HT-29 (cell line): ENCODE measurements at regions not wholly inside any gene's neighbourhood (a gene's known extent, or its start where the extent isn't known, plus 50 kb on each side); places are given as distances from the start of the nearest gene placed in this dataset.

ENCODE experiments used
- DNase-seq: peaks from one replicate; pipeline ENCODE4 v3.0.0-alpha.2; 2015; ENCODE audit warnings: low spot score

DNA sequence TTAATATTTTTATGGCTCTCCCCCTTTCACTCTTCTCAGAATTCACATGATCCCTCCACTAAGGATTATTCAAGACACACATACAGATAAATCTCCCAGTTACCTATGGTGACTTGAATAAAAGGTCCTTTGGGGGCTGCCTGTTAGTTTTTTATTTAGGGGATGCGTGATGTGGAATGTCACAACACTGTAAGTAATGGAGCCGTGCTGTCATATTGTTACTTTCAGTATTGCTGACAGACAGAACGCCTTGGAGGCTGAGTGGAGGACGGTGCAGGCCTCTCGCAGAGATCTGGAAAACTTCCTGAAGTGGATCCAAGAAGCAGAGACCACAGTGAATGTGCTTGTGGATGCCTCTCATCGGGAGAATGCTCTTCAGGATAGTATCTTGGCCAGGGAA is 291.7 kb downstream of the UTRN start:
- DNase-seq: no peak

DNA sequence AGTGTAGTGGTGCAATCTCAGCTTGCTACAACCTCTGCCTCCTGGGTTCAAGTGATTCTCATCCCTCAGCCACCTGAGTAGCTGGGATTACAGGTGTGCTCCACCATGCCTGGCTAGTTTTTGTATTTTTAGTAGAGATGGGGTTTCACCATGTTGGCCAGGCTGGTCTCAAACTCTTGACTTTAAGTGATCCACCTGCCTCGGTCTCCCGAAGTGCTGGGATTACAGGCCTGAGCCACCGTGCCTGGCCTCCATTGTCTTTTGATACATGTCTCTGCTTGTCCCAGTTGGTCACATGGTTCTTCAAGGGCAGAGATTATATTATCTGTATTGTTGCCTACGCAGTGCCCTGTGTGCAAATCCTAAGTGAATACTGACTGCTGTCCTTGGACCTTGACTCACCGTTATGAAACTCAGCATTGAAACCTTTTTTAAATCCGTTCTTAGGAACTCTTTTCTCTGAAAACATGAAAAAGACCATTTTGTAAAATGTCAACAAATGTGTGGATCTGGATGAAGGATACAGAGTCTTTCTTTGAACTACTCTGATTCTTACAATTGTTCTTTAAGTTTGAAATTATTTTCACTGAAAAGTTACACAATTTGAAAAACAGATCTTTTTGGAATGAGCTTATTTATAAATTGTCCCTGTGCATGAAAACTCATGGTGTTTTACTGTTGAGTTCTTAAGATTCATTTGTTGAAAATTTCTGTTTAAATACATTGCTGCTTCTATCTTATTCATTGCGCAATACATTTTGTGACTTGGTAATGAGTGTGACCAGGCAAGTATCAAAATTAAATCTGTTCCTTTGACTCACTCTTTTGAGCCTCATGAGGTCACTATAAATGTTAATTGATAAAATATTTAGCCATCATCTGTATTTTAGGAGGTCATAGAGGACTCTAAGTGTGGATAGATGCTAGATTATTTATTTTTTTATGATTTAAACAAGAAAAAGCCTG is 293.5 kb downstream of the UTRN start:
- DNase-seq: no peak

DNA sequence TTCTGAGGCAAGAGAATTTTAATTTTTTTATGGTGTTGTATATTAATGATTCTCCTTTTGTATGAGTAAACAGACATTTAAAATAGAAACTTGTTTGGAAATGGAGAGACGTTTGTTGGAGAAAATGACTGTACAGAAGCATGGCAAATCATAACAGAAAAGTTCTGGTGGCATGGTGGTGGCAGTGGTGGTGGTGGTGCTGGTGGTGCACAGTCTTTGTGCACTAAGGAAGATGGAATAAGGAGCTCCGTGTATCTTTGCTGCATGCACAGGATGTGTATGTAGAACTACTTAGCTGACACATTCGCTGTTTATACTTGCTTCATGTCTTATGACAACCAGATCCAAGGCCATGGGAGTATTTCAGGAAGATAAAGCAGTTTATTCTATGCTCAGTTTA is 294.9 kb downstream of the UTRN start:
- DNase-seq: no peak

DNA sequence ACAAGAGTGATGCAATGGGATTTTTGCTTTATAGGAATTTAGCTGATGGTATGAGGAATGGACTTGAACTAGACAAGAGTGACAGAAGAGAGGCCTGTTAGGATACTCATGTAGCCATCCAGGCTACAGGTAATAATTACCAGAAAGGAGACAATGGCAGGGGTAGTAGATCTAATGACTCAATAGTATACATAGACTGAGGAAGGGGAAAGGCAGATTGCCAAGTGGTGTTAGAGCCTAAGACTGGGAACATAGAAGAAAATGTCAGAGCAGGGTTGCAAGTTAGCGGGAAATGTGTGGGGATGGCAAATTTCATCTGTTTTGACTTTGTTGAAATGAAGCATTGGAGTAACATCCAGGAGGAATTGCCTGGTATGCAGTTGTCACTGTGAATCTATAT is 295.6 kb downstream of the UTRN start:
- DNase-seq: no peak

DNA sequence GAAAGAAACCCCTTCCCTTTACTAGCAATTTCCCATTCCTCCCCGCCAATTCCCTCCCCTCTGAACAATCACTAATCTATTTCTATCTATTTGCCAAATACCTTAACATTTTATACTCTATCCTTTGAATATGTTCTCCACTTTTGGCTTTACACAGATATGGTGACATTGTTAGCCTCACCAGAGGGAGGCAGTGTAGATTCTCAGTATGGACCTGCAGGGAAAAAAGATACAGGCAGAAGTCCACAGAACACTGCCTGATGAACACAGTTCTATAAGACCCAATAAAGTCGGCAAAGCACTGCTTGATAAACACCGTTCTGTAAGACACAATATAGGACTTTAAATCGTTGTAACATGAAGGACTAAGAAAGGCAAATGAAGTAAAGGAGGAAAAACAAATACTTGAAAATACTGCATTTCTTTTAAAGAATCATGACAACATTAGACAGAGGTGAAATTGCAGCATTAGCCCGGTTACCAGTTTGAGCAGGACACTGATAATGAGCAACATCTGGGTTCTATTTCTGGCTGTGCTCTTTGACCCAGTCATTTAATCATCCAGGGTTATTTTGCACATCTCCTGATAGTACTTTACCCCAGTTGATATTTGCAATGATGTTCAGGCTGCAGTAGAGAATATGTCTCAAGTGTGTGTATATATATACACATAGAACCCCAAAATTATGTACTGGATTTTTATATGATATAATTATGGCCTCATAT is 296.8 kb downstream of the UTRN start:
- peak; percentile 41 for DNase-seq

DNA sequence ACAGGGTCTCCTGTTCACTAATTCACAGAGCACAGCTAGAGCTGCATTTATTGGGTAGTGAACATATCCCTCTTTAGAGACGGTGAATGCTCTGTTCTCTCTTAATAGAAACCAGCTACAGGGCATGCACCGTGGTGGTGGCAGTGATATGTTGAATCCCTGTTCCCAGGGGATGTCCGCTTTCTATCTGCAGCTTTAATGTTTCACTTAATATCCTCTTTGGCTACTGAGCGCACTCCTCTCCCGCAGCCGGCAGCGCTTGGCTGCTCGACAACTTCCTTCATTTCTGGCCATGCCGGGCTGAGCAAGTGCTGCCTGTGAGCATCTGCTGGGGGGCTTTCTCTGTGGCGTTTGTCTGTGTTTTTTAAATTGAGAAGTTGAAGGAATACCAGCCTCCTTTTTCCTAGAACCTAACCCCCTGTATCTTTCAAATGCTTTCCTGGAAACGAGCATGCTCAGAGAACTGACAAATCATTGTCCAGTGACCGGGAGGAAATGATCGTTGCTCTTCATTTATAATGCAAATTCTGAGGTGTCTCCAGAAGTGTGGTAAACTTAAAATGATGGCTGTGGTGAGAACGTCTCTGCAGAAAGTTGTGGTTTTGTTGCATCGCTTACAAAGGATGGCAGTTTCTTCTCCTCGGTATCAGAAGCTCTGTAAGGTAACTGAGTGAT is 297.9 kb downstream of the UTRN start:
- no peak for DNase-seq

DNA sequence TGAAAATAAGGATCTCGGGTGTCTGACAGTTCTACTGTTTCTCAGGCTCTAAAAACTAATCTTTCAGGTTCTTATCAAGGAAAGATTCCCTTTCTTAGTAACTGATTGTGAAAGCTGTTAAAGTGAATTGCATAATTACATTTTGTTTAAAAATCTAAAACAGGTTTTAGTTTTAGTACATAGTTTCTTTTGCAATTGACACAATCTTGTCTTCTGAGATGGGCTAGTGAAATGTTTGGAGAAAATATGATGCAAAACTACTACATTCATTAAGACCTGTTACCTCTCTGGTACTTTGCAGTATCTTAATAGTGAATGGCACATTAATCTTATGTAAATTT is 298.4 kb downstream of the UTRN start:
- no peak for DNase-seq

DNA sequence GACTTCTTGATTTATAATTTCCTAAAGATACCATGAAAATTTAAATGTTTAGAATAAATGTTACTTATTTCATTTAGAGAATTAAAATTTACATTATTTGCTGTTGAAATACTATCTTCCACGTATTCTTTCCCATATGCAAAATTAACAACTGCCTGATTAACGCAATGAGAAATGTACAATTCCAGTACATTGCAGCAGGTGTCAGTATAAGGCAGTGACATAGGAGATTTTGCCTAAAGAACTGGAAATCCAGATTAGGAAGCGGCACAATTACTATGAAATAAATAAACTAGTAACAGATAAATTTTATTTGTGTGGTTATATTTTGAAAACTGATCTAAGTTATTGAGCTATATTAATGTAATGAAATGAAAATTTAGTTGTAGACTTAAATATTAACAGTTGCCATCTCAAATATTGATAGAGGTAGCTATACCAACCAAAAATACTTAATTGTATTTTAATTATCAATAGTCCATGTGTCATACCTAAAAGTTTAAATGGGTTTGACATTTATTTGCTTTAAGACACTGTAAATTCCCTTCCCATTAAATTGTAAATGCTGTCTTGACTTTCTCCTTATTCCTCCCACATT is 300.2 kb downstream of the UTRN start:
- peak; percentile 77 for DNase-seq

DNA sequence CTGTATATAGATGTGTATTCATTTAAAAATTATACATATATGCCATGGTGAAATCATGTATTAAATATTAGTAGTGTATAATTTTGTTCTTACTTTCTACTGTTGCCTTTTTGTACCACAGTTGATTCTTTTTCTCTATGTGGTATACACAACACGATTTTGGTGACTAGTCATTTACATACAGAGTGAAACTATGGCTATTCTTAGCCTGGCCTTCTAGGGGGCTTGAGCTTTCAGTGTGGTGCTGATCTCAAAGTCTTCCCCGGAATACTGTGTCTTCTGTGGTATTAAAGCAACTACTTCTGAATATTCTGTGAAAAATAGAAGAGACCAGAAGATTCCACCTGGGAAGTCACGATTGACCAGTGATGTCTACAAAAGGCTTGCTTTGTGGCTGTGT is 301.9 kb downstream of the UTRN start:
- no peak for DNase-seq

DNA sequence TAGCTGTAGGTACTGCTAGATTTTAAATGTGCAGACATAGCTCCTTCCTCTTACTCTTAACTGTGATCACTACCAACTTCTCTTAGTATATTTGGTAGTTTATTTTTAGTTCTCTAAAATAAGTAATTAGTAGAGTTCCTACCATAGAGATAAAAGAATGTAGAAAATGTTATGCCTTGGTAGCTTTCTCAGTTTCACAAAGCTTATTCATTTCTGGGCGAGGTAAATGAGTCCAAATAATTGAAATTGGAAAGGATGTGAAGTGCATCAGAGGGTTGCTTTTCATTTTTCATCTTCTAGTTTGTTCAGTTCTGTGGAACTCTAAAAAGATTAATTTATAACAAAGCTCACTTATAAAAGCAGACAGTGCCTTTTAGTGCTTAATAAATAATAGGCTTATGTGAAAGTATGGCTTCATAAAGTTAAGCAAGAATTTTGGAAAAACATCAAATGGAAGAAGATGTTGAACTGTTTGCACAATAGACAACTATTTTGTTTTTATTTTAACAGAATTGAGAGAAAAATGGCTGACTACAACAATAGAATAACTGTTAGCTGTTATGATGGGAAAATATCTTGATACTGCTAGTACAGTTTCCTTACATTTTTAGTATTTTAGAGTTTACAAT is 303.7 kb downstream of the UTRN start:
- DNase-seq: no peak

DNA sequence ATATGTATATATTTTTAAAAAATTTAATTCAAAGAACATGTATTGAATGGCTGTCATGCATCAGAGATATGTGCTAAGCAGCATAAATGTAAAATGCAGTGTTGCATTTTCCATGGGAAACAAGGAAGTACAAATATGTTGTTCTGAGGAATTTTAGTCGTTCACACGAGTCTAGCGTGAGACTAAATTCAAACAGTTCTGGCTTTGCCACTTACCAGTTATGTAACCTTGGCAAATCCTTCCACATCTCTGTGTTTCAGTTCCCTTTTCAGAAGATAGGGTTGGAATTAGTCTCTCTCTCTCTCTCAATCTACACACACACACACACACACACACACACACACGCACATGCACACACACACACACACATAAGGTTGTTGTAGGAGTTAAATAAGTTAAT is 305.4 kb downstream of the UTRN start:
- DNase-seq: no peak

DNA sequence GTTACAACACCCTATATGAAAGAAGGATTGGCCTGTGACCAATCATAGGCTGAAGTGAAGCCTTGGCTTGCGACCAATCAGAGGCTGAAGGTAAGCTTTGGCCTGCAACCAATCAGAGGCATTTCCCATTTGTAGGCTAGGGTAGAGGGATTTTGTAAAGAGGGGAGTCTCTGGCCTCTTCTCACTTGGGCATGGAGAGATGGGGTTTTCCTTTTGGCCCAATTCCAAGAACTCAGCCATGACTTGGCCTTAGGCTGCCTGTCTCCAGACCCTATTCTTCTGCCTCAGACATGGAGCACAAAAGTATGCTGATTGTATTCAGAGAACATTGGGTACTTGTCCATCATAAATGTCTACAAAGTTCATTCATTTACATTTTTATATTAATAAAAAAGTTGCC is 308.3 kb downstream of the UTRN start:
- DNase-seq: no peak

DNA sequence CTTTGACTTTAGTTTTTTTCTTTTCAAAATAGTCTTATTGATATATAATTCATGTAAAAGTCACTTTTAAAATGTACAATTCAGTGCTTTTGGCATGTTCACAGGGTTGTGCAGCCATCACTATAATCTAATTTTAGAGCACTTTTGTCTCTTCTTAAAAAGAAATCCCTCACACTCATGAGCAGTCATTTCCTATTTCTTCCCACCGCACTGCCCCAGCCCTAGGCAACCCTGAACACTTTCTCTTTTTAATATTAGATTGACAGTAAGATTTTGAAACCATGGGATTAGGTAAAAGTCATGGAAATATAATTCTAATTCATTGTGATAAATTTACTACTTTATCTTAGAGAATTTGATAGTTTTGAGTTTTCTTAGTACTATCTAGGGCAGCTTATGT is 309.4 kb downstream of the UTRN start:
- no peak for DNase-seq

DNA sequence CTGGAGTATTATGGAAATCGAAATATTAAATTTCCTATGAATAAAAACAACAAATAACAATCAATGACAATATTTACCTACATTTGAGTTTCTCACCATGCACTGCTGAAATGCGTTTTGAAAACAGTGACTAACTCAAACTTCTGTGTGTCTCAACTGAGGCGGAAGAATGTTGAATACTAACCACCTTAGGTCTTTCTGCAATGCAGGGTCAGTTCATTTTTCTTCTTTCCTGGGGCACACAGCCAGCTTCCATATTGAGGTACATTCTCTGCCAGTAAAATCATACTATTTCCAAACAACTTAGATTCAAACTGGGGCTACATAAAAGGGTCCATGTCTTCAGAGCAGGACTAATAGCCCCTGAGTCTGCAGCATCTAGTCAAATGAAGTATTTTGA is 310.1 kb downstream of the UTRN start:
- no peak for DNase-seq

DNA sequence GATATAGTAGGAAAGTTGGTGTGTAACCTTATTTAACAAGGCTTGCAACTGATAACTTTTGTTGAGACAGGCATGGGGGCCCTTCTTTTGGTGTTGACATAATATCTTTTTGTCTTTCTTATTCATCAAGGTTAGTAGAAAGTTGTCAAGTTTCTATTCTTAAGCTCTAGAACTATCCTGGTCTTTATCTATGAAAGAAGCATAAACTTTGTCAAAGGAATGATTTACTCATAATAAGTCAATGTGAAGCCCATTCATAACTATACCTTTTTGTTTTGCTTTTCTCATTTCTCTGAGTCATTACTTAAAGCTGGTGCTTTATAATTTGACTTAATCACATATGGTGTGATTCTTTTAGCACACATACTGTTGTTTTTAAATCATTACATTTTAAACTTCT is 312.4 kb downstream of the UTRN start:
- no peak for DNase-seq

DNA sequence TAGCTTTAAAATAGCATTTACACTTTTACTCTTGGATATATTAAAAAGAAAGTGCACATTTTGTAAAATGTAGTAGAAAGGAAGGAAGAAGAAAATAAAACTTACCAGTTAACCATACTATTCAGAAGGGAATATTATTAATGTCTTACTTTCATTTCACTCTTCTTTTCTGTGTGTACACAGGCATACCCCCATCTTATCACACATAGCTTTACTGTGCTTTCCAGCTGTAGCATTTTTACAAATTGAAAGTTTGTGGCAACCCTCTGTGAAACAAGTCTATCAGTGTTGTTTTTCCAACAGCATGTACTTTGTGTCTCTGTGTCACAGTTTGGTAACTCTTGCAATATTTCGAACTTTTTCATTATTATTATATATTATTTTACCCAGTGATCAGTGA is 314.5 kb downstream of the UTRN start:
- no peak for DNase-seq

DNA sequence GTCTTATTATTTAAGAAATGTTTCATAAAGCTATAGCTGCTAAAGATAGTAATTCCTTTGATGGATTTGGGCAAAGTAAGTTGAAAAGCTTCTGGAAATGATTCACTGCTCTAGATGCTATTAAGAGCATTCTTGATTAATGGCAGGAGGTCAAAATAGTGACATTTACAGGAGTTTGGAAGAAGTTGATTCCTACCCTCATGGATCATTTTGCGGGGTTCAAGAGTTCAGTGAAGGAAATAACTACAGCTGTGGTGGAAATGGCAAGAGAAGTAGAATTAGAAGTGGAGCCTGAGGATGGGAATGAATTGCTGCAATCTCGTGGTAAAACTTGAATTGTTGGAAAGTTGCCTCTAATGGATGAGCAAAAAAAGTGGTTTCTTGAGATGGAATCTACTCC is 316.1 kb downstream of the UTRN start:
- DNase-seq: no peak

DNA sequence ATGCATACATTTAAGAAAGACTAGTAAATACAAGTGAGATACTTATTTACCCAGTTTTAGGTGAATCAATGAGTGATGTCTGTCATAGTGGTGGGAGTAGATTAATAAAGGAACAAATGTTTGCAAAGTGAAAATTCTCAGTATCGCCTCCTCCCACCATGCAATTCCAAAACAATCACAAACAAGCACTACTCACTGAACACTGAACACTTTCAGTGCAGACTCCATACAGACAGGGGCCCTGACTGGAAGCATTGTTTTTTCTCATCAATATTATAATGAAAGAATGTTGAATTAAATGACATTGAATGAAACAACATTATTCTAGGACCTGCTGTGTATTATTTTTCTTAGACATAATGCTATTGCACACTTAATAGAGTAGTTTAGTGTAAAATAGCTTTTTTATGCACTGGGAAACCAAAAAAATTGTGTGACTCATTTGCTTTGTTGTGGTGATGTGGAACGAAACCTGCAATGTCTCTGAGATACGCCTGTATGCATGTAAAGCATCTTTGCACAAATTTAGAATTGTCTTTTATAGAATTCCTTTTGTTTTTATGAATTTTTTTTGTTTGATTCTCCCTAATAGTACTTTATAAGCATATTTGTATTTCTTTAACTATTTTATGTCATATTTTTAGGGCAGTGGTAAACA is 317.5 kb downstream of the UTRN start:
- no peak for DNase-seq

DNA sequence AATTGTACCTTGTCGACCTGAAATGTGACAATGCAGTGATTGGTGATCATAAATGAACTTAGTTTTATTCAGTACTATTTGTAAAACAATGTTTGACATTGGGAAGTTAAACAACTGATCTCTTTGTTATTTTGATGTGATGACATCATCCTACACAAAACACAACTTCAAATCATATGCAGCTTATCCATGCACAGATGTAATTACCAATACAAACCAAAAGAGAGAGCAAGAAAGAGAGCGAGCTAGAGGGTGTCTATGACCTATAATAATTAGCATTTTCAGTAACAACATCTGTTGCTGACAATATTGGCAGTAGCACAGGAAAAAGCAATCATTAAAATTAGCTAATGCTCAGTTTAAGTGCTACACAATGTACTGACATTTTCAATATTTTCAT is 320.9 kb downstream of the UTRN start:
- DNase-seq: no peak

DNA sequence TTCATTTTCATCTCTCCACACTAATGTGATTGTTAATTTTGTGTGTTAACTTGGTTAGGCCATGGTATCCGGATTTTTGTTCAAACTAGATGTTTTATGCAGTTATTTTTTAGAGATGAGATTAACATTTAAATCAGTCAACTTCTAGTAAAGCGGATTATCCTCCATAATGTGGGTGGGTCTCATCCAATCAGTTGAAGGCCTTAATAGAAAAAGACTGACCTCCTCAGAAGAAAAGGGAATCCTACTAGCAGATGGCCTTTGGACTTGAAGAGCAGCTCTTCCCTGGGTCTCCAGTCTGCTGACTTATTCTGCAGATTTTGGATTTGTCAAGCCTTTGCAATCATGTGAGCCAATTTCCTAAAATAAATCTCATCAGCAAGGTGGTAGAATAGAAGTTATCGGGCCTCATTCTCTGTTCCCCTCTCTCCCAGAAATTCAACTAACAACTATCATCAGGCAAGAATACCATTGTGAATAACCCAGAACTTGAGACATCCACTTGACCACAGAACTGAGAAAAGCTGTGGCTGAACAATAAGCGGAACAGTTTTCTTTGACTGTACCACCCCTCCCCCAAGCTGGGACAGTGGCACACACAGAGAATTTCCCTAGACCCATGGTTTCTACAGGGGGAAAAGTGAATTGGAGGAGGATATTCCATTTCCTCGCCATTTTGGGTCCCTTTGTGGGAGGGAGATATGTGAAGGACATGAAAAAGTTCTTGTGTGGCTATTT is 323.0 kb downstream of the UTRN start:
- DNase-seq: no peak
